ENCODE measurements at regions not wholly inside any gene's neighbourhood (a gene's known extent, or its start where the extent isn't known, plus 50 kb on each side); places are given as distances from the start of the nearest gene placed in this dataset.
A peak's percentile ranks its signal among the peaks of the same experiment; 100 is the strongest.

DNA sequence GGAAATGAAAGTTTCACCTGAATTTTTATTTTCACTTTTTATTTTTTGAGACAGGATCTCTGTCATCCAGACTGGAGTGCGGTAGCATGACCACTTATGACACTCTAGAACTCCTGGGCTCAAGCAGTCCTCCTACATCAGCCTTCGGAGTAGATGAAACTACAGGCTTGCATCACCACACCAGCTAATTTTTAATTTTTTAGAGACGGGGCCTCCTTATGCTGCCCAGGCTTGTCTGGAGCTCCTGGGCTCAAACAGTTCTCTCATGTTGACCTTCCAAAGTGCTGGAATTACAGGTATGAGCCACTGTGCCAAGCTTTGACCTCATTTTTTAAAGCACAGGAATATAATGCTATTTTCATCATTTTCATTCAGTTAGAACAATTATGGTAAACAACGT, 297.0 kb upstream of the KLHL1 start:
- no peak overlapping the region for H3K9ac ChIP-seq (ENCODE audit: low read length)
- no peak overlapping the region for H3K27ac ChIP-seq (ENCODE audit: low read length)
- no peaks in the 10 kb centered on the region for H3K27me3 ChIP-seq (ENCODE audit: control insufficient read depth, insufficient read depth, low read length)
- H3K4me3 ChIP-seq (ENCODE audit: low read length), result no peak overlapping the region
- H3K4me1 ChIP-seq (ENCODE audit: control insufficient read depth, low read depth, low read length), result no peaks in the 10 kb centered on the region
- H3K9me3 ChIP-seq (ENCODE audit: control insufficient read depth, low read depth, low read length), result no peaks in the 10 kb centered on the region
- H3K36me3 ChIP-seq (ENCODE audit: control insufficient read depth, low read depth, low read length), result no peaks in the 10 kb centered on the region

DNA sequence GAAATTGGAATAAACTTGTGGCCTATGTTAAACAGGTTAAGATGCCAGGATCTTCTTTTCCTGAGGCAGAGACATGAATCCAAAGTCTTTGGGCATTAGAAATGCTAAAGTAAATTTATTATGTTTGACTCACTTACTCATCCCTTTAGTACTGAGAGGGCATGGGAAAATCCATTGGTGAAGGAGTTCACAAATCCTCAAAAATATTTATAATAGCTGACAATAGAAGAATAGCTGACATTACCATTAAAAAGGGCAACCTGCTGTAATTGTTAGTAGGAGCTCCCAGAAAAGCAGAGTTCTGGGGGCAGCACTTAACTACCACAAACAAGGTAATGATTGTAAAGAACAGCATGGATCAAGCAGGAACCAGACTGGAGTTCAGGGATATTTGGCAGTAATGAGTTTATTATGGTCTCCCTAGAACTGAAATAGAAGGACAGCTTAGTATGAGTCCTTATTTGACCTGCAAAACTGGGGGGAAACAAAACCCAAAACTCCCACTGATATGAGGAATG, 285.8 kb upstream of the KLHL1 start:
- Histone ChIP-seq H3K36me3 (ENCODE audit: control insufficient read depth, low read depth, low read length) (no peaks in the 10 kb centered on the region), H3K9me3 (ENCODE audit: control insufficient read depth, low read depth, low read length) (no peaks in the 10 kb centered on the region), H3K4me1 (ENCODE audit: control insufficient read depth, low read depth, low read length) (peaks cover 40% of the 10 kb centered on the region), H3K9ac (ENCODE audit: low read length) (no peak overlapping the region), H3K27ac (ENCODE audit: low read length) (no peak overlapping the region), H3K4me3 (ENCODE audit: low read length) (peak overlapping the region; percentile 37), H3K27me3 (ENCODE audit: control insufficient read depth, insufficient read depth, low read length) (peaks cover 22% of the 10 kb centered on the region)

- Histone ChIP-seq H3K4me3 (ENCODE audit: low read length) (no peak overlapping the region), H3K27ac (ENCODE audit: low read length) (no peak overlapping the region), H3K4me1 (ENCODE audit: control insufficient read depth, low read depth, low read length) (peaks cover 40% of the 10 kb centered on the region), H3K36me3 (ENCODE audit: control insufficient read depth, low read depth, low read length) (no peaks in the 10 kb centered on the region), H3K9me3 (ENCODE audit: control insufficient read depth, low read depth, low read length) (no peaks in the 10 kb centered on the region), H3K27me3 (ENCODE audit: control insufficient read depth, insufficient read depth, low read length) (peaks cover 22% of the 10 kb centered on the region), H3K9ac (ENCODE audit: low read length) (no peak overlapping the region)
Observed at GRCh38 chr13:70391678-70392077, 283.4 kb upstream of the KLHL1 start.

- Histone ChIP-seq H3K4me1 (ENCODE audit: control insufficient read depth, low read depth, low read length) (peaks cover 40% of the 10 kb centered on the region), H3K27me3 (ENCODE audit: control insufficient read depth, insufficient read depth, low read length) (peaks cover 22% of the 10 kb centered on the region), H3K9me3 (ENCODE audit: control insufficient read depth, low read depth, low read length) (no peaks in the 10 kb centered on the region), H3K4me3 (ENCODE audit: low read length) (no peak overlapping the region), H3K36me3 (ENCODE audit: control insufficient read depth, low read depth, low read length) (no peaks in the 10 kb centered on the region), H3K27ac (ENCODE audit: low read length) (no peak overlapping the region), H3K9ac (ENCODE audit: low read length) (no peak overlapping the region)
Observed at GRCh38 chr13:70390968-70391367, 282.7 kb upstream of the KLHL1 start.

DNA sequence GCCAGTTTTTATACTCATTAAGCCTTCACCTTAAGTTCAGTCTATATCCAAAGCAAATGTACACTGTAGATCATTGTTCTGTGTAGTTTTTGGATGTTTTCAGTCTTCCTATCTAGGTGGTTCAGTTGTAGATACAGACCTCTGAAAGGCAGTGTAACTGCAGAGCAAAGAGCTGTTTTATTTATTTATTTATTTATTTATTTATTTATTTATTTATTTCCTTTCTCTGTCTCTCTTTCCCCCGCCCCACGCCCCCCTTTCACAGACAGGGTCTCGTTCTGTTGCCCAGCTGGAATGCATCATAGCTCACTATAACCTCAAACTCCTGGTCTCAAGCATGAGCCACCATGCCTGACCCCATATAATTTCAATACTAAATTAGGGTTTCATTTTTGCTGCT, 281.8 kb upstream of the KLHL1 start:
- H3K27me3 ChIP-seq (ENCODE audit: control insufficient read depth, insufficient read depth, low read length), result peaks cover 22% of the 10 kb centered on the region
- peaks cover 39% of the 10 kb centered on the region for H3K4me1 ChIP-seq (ENCODE audit: control insufficient read depth, low read depth, low read length)
- no peaks in the 10 kb centered on the region for H3K36me3 ChIP-seq (ENCODE audit: control insufficient read depth, low read depth, low read length)
- H3K27ac ChIP-seq (ENCODE audit: low read length), result no peak overlapping the region
- no peak overlapping the region for H3K4me3 ChIP-seq (ENCODE audit: low read length)
- peaks cover 3% of the 10 kb centered on the region for H3K9me3 ChIP-seq (ENCODE audit: control insufficient read depth, low read depth, low read length)
- H3K9ac ChIP-seq (ENCODE audit: low read length), result no peak overlapping the region

GRCh38 chr13:70388935-70389334, 280.7 kb upstream of the KLHL1 start:
- Histone ChIP-seq H3K27me3 (ENCODE audit: control insufficient read depth, insufficient read depth, low read length) (peaks cover 22% of the 10 kb centered on the region), H3K9ac (ENCODE audit: low read length) (no peak overlapping the region), H3K4me1 (ENCODE audit: control insufficient read depth, low read depth, low read length) (peaks cover 28% of the 10 kb centered on the region), H3K4me3 (ENCODE audit: low read length) (no peak overlapping the region), H3K36me3 (ENCODE audit: control insufficient read depth, low read depth, low read length) (no peaks in the 10 kb centered on the region), H3K27ac (ENCODE audit: low read length) (no peak overlapping the region), H3K9me3 (ENCODE audit: control insufficient read depth, low read depth, low read length) (peaks cover 6% of the 10 kb centered on the region)

- Histone ChIP-seq H3K9me3 (ENCODE audit: control insufficient read depth, low read depth, low read length) (peaks cover 6% of the 10 kb centered on the region), H3K36me3 (ENCODE audit: control insufficient read depth, low read depth, low read length) (no peaks in the 10 kb centered on the region), H3K4me1 (ENCODE audit: control insufficient read depth, low read depth, low read length) (peaks cover 9% of the 10 kb centered on the region), H3K4me3 (ENCODE audit: low read length) (no peak overlapping the region), H3K27ac (ENCODE audit: low read length) (no peak overlapping the region), H3K9ac (ENCODE audit: low read length) (no peak overlapping the region), H3K27me3 (ENCODE audit: control insufficient read depth, insufficient read depth, low read length) (peaks cover 11% of the 10 kb centered on the region)
Observed at GRCh38 chr13:70386919-70387318, 278.7 kb upstream of the KLHL1 start.

DNA sequence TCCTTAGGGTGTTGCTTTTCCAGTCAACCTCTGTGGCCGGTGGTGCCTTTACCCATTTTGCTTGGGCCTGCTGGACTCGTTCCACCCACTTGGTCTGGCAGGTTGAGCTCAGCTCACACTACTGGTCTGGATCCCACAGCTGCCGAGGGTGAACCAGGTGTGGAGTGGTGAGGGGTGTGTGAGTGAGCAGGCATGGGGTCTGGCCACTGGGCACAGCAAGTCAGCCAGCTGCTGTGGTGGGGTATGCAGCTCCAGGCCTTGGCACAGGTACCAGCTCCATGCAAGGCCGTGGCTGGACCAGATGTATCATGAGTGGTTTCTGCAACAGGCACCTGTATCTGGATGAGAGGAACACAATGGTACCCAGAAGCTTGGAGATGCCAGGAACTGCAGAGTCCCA, 277.6 kb upstream of the KLHL1 start:
- Histone ChIP-seq H3K36me3 (ENCODE audit: control insufficient read depth, low read depth, low read length) (no peaks in the 10 kb centered on the region), H3K9me3 (ENCODE audit: control insufficient read depth, low read depth, low read length) (peaks cover 6% of the 10 kb centered on the region), H3K4me1 (ENCODE audit: control insufficient read depth, low read depth, low read length) (no peaks in the 10 kb centered on the region), H3K9ac (ENCODE audit: low read length) (no peak overlapping the region), H3K4me3 (ENCODE audit: low read length) (no peak overlapping the region), H3K27ac (ENCODE audit: low read length) (no peak overlapping the region), H3K27me3 (ENCODE audit: control insufficient read depth, insufficient read depth, low read length) (peaks cover 5% of the 10 kb centered on the region)

- Histone ChIP-seq H3K4me3 (ENCODE audit: low read length) (no peak overlapping the region), H3K9ac (ENCODE audit: low read length) (no peak overlapping the region), H3K4me1 (ENCODE audit: control insufficient read depth, low read depth, low read length) (no peaks in the 10 kb centered on the region), H3K36me3 (ENCODE audit: control insufficient read depth, low read depth, low read length) (no peaks in the 10 kb centered on the region), H3K9me3 (ENCODE audit: control insufficient read depth, low read depth, low read length) (peaks cover 6% of the 10 kb centered on the region), H3K27ac (ENCODE audit: low read length) (no peak overlapping the region), H3K27me3 (ENCODE audit: control insufficient read depth, insufficient read depth, low read length) (no peaks in the 10 kb centered on the region)
Observed at GRCh38 chr13:70384156-70384555, 275.9 kb upstream of the KLHL1 start.

DNA sequence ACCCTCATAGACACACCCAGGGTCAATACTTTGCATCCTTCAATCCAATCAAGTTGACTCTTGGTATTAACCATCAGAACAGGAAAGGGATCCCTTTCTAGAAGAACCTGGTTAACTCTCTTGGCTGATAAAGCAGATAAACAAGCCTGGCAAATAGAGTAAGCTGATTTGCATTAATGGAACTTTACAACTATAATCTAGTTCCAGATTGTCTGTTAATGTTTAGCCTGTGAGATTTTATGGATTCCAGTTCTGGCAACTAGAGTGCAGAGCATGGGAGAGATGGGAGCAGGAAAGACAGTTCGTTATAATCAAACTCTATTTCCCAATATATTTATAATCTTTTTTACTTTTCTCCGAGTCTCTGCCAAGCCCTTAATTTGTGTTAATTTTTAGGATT, 272.6 kb upstream of the KLHL1 start:
- no peak overlapping the region for H3K27ac ChIP-seq (ENCODE audit: low read length)
- no peaks in the 10 kb centered on the region for H3K27me3 ChIP-seq (ENCODE audit: control insufficient read depth, insufficient read depth, low read length)
- H3K4me3 ChIP-seq (ENCODE audit: low read length), result no peak overlapping the region
- no peaks in the 10 kb centered on the region for H3K4me1 ChIP-seq (ENCODE audit: control insufficient read depth, low read depth, low read length)
- no peaks in the 10 kb centered on the region for H3K36me3 ChIP-seq (ENCODE audit: control insufficient read depth, low read depth, low read length)
- H3K9ac ChIP-seq (ENCODE audit: low read length), result no peak overlapping the region
- peaks cover 6% of the 10 kb centered on the region for H3K9me3 ChIP-seq (ENCODE audit: control insufficient read depth, low read depth, low read length)

DNA sequence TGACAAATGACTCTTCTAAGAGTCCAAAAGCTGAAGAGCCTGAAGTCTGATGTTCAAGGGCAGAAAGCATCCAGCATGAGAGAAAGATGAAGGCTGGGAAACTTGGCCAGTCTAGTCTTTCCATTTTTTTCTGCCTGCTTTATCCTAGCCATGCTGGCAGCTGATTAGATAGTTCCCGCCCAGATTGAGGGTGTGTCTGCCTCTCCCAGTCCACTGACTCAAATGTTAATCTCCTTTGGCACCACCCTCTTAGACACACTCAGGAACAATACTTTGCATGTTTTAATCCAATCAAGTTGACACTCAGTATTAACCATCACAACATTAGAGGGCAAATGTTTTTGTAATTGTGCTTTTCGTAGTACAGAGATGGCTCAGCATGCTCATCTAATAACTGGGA, 267.5 kb upstream of the KLHL1 start:
- H3K9me3 ChIP-seq (ENCODE audit: control insufficient read depth, low read depth, low read length), result no peaks in the 10 kb centered on the region
- H3K9ac ChIP-seq (ENCODE audit: low read length), result no peak overlapping the region
- H3K4me3 ChIP-seq (ENCODE audit: low read length), result no peak overlapping the region
- H3K36me3 ChIP-seq (ENCODE audit: control insufficient read depth, low read depth, low read length), result no peaks in the 10 kb centered on the region
- no peaks in the 10 kb centered on the region for H3K27me3 ChIP-seq (ENCODE audit: control insufficient read depth, insufficient read depth, low read length)
- no peaks in the 10 kb centered on the region for H3K4me1 ChIP-seq (ENCODE audit: control insufficient read depth, low read depth, low read length)
- no peak overlapping the region for H3K27ac ChIP-seq (ENCODE audit: low read length)

- H3K27me3 ChIP-seq (ENCODE audit: control insufficient read depth, insufficient read depth, low read length), result no peaks in the 10 kb centered on the region
- H3K4me3 ChIP-seq (ENCODE audit: low read length), result no peak overlapping the region
- no peak overlapping the region for H3K27ac ChIP-seq (ENCODE audit: low read length)
- no peaks in the 10 kb centered on the region for H3K4me1 ChIP-seq (ENCODE audit: control insufficient read depth, low read depth, low read length)
- H3K36me3 ChIP-seq (ENCODE audit: control insufficient read depth, low read depth, low read length), result no peaks in the 10 kb centered on the region
- no peaks in the 10 kb centered on the region for H3K9me3 ChIP-seq (ENCODE audit: control insufficient read depth, low read depth, low read length)
- H3K9ac ChIP-seq (ENCODE audit: low read length), result no peak overlapping the region
Observed at GRCh38 chr13:70370924-70371323, 262.7 kb upstream of the KLHL1 start.

All from iPS-18a (cell line).